A673 (cell line): ENCODE measurements at regions not wholly inside any gene's neighbourhood (a gene's known extent, or its start where the extent isn't known, plus 50 kb on each side); places are given as distances from the start of the nearest gene placed in this dataset.
"Not testable (repeated sequence)": the region's sequence is repeated elsewhere in the genome, so short reads cannot be mapped to it uniquely, and the experiment has no call there.

Experiments used
- BruUV-seq: library from RNA; stranded (reverse); fragments of 400-500 nt; replicated peaks from 2 replicates; lab custom pipeline; 2021; lab: Mats Ljungman, UMichigan
- CTCF ChIA-PET: fragments of 300-600 bp; sonication (Branson Sonifier 250); formaldehyde crosslinking; loops from one replicate; lab custom pipeline; 2022; ENCODE audit warnings: antibody characterized with exemption; lab: Charles Lee
- POLR2A ChIA-PET: fragments of 300-600 bp; sonication (Branson Sonifier 250); formaldehyde crosslinking; loops from one replicate; lab custom pipeline; 2022; ENCODE audit warnings: antibody characterized with exemption; ENCODE audit not compliant: low non-redundant PET; lab: Charles Lee
- DNase-seq: peaks from one replicate; pipeline ENCODE4 v3.0.0-alpha.2; 2015; ENCODE audit warnings: low spot score
- H3K27ac ChIP-seq: fragments of 200-600 bp; sonication (generic); 2 replicates; pipeline ENCODE4 v1.5.1; 2016; ENCODE audit warnings: mixed run types, low read depth, mild to moderate bottlenecking, mixed read lengths, antibody characterized with exemption, low read length; ENCODE audit not compliant: poor library complexity, severe bottlenecking
- H3K27me3 ChIP-seq: fragments of 200-600 bp; sonication (generic); replicated peaks from 2 replicates; pipeline ENCODE4 v1.6.1; 2017; ENCODE audit warnings: mixed run types, low read depth, mild to moderate bottlenecking, mixed read lengths, antibody characterized with exemption, low read length; ENCODE audit not compliant: insufficient read depth, poor library complexity
- H3K36me3 ChIP-seq: fragments of 200-600 bp; sonication (generic); 2 replicates; pipeline ENCODE4 v1.6.1; 2016; ENCODE audit warnings: mixed run types, mild to moderate bottlenecking, mixed read lengths, antibody characterized with exemption, low read length; ENCODE audit not compliant: insufficient read depth, poor library complexity, severe bottlenecking
- H3K4me1 ChIP-seq: fragments of 200-600 bp; sonication (generic); 2 replicates; pipeline ENCODE4 v1.6.1; 2017; ENCODE audit warnings: mixed run types, mild to moderate bottlenecking, mixed read lengths, antibody characterized with exemption, low read length; ENCODE audit not compliant: insufficient read depth, poor library complexity, severe bottlenecking
- H3K4me3 ChIP-seq: fragments of 200-600 bp; sonication (generic); 2 replicates; pipeline ENCODE4 v1.5.1; 2016; ENCODE audit warnings: low read depth, mixed run types, mild to moderate bottlenecking, mixed read lengths, low read length; ENCODE audit not compliant: poor library complexity, severe bottlenecking
- H3K9me3 ChIP-seq: fragments of 200-600 bp; sonication (generic); 2 replicates; pipeline ENCODE4 v1.6.1; 2016; ENCODE audit warnings: mixed run types, low read depth, mild to moderate bottlenecking, mixed read lengths, antibody characterized with exemption, low read length; ENCODE audit not compliant: poor library complexity, severe bottlenecking
- CTCF ChIP-seq: fragments of 300-800, 200-600 bp; sonication (generic); conservative IDR thresholded peaks from 2 replicates; pipeline ENCODE4 v1.5.1; 2017; ENCODE audit warnings: low read depth, mild to moderate bottlenecking, antibody characterized with exemption, low read length, moderate library complexity, mixed read lengths
- EZH2 ChIP-seq: fragments of 200-600 bp; sonication (generic); IDR thresholded peaks from 2 replicates; pipeline ENCODE4 v1.6.1; 2017; ENCODE audit warnings: borderline replicate concordance, low read depth, mild to moderate bottlenecking, mixed read lengths, antibody characterized with exemption, low read length; ENCODE audit not compliant: poor library complexity, severe bottlenecking
- intact Hi-C: fragments of 100-400 bp; cut with micrococcal nuclease; formaldehyde crosslinking; loops from one replicate; pipeline ENCODE4 v1.10.0; 2022; ENCODE audit not compliant: unreplicated experiment

GRCh38 chr17:27365329-27365945, 71.5 kb downstream of the WSB1 start:
- H3K27me3 ChIP-seq, H3K4me1 ChIP-seq, H3K4me3 ChIP-seq, DNase-seq, H3K27ac ChIP-seq, POLR2A ChIA-PET, H3K36me3 ChIP-seq, BruUV-seq, H3K9me3 ChIP-seq, intact Hi-C loops, CTCF ChIA-PET: not testable (repeated sequence)

GRCh38 chr17:27366437-27366836, 72.5 kb downstream of the WSB1 start:
- Histone ChIP-seq H3K4me1 (no peaks in the 10 kb centered on the region), H3K27me3 (no peaks in the 10 kb centered on the region), H3K36me3 (no peaks in the 10 kb centered on the region), H3K9me3 (peaks cover 9% of the 10 kb centered on the region), H3K4me3 (no peak overlapping the region), H3K27ac (no peak overlapping the region)
- DNase-seq: no peak
- intact Hi-C loops: no loop called here
- CTCF ChIA-PET: no interaction called here
- no peak for TF ChIP-seq CTCF
- no peak for TF ChIP-seq EZH2
- BruUV-seq: no TSS peak
- POLR2A ChIA-PET: no interaction called here

- Histone ChIP-seq H3K9me3 (peaks cover 17% of the 10 kb centered on the region), H3K36me3 (no peaks in the 10 kb centered on the region), H3K27ac (no peak overlapping the region), H3K4me1 (no peaks in the 10 kb centered on the region), H3K4me3 (no peak overlapping the region), H3K27me3 (no peaks in the 10 kb centered on the region)
- ChIA-PET CTCF (interaction anchor here (0.6 kb wide), 1 partner anchor 15 kb away, joined by 15 read pairs; no protein-coding TSS in a partner anchor), POLR2A (no interaction called here)
- intact Hi-C loops: no loop called here
- DNase-seq: no peak
- TF ChIP-seq CTCF: no peak
- no peak for TF ChIP-seq EZH2
- BruUV-seq: no TSS peak
Measured at GRCh38 chr17:27367121-27367981, 73.4 kb downstream of the WSB1 start.
